ENCODE measurements at regions not wholly inside any gene's neighbourhood (a gene's known extent, or its start where the extent isn't known, plus 50 kb on each side); places are given as distances from the start of the nearest gene placed in this dataset.
"Not testable (repeated sequence)": the region's sequence is repeated elsewhere in the genome, so short reads cannot be mapped to it uniquely, and the experiment has no call there.

GRCh38 chr18:65998971-65999700 lies 248.3 kb downstream of the CDH7 start:
- DNase-seq (ENCODE audit: low read depth) = not testable (repeated sequence)

GRCh38 chr18:65995206-65995605 lies 244.4 kb downstream of the CDH7 start:
- DNase-seq (ENCODE audit: low read depth) = no peak

GRCh38 chr18:65994302-65994701 lies 243.5 kb downstream of the CDH7 start:
- DNase-seq (ENCODE audit: low read depth) = no peak

- no peak for DNase-seq (ENCODE audit: low read depth)
These were observed 240.3 kb downstream of the CDH7 start for GRCh38 chr18:65990944-65991708.

GRCh38 chr18:65990174-65990690 lies 239.4 kb downstream of the CDH7 start:
- no peak for DNase-seq (ENCODE audit: low read depth)

- DNase-seq (ENCODE audit: low read depth) = no peak
These were observed 238.2 kb downstream of the CDH7 start for GRCh38 chr18:65988972-65989371.

GRCh38 chr18:65988386-65988785 lies 237.6 kb downstream of the CDH7 start:
- DNase-seq (ENCODE audit: low read depth) = no peak

DNA sequence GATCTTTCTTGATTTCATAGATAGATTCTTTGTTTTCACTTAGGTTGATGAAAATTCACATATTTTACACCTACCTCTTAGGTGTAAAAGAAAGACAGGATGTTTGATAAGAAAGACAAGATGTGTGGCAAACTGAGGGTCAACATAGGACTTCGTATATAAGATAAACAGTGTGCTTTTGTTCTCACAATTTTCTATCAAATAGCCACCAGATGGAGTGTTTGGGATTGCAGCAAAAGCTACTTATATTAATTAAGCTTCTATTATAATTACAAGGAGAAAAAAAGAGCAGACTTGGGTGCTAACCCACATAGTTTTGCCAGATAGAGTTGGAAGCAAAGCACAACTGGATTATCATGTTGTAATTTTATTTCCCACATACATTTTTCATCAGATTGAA lies 232.9 kb downstream of the CDH7 start:
- DNase-seq (ENCODE audit: low read depth) = no peak

DNA sequence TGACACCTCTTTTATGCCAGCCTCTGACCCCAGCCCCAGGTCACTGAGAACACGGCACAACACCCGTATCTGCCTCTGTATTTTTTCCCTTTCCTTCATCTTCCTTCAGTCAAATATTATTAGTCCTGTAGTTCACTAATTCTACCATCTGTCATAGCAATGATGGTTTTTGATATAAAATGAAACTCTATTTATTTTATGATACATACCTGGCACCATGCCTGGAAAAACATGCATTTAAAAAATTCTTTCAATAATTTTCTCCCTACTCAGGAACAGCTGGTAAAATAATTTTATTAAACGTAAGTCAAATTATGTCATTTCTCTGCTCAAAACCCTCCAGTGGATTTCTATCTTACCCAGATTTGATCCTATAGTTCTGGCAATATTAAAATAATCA lies 224.7 kb downstream of the CDH7 start:
- DNase-seq (ENCODE audit: low read depth) = no peak

GRCh38 chr18:65974758-65975157 lies 223.9 kb downstream of the CDH7 start:
- DNase-seq (ENCODE audit: low read depth) = no peak

DNA sequence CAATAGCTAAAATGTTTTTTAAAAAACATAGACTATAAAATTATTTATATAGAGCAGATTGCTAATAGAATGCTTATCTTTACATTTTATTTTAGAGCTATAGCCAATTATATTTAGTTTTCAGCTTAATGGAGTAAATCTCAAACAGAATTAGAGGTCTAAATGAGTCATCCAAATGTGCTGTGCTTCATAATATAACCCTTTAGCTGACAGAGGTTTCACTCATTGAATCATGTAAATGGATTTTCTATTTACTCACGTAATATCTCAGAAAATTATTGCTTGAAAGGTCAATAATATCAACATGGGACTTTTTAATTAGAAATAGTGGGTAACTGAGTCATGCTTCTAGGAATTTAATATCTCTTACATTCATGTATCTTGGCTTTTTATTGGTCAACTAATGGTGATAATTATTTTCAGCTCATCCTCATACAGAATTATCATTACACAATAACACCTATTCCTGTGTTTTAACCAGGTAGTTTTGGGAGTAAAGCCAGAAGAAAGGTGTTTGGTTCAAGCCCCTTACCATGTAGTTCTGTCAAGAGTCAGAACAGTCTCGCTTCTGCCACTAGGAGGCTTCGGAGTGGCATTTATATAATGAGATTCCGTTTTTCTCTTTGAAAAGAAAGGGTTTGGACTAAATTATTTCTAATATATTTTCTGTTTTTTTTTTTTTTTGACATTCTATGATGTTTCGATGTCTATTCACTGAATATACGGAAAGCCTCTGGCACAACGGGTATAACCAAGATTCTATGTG lies 217.6 kb downstream of the CDH7 start:
- DNase-seq (ENCODE audit: low read depth) = no peak

GRCh38 chr18:65955747-65956146 lies 204.9 kb downstream of the CDH7 start:
- DNase-seq (ENCODE audit: low read depth) = no peak

GRCh38 chr18:65954372-65954771 lies 203.6 kb downstream of the CDH7 start:
- no peak for DNase-seq (ENCODE audit: low read depth)

GRCh38 chr18:65946777-65947176 lies 196.0 kb downstream of the CDH7 start:
- DNase-seq (ENCODE audit: low read depth) = no peak

- DNase-seq (ENCODE audit: low read depth) = no peak
These were observed 192.5 kb downstream of the CDH7 start for GRCh38 chr18:65943268-65943667.

GRCh38 chr18:65942854-65943253 lies 192.0 kb downstream of the CDH7 start:
- no peak for DNase-seq (ENCODE audit: low read depth)

- DNase-seq (ENCODE audit: low read depth) = no peak
These were observed 191.3 kb downstream of the CDH7 start for GRCh38 chr18:65942104-65942503.

- no peak for DNase-seq (ENCODE audit: low read depth)
These were observed 190.7 kb downstream of the CDH7 start for GRCh38 chr18:65941482-65941881.
